DND-41 (cell line): ENCODE measurements at regions not wholly inside any gene's neighbourhood (a gene's known extent, or its start where the extent isn't known, plus 50 kb on each side); places are given as distances from the start of the nearest gene placed in this dataset.

ENCODE experiments used
- ATAC-seq: fragments of 200-7000 bp; cut with Tn5 transposase; 3 replicates; pipeline ENCODE4 v1.9.1; 2021; ENCODE audit warnings: low read depth; ENCODE audit not compliant: insufficient read depth
- DNase-seq: peaks from one replicate; pipeline ENCODE4 v3.0.0-alpha.2; 2020
- H2AFZ ChIP-seq: 2 replicates; pipeline ENCODE4 v1.6.0; 2012; ENCODE audit warnings: low read depth, low read length
- H3K27ac ChIP-seq: 2 replicates; pipeline ENCODE4 v1.5.1; 2012; ENCODE audit warnings: low read length, inconsistent platforms
- H3K27me3 ChIP-seq: fragments of 200-600 bp; sonication (generic); 2 replicates; pipeline ENCODE4 v1.6.0; 2012; ENCODE audit warnings: low read length, mild to moderate bottlenecking, inconsistent platforms; ENCODE audit not compliant: insufficient read depth, poor library complexity
- H3K36me3 ChIP-seq: 2 replicates; pipeline ENCODE4 v1.5.1; 2012; ENCODE audit warnings: low read length, inconsistent platforms; ENCODE audit not compliant: insufficient read depth
- H3K4me1 ChIP-seq: 2 replicates; pipeline ENCODE4 v1.5.1; 2012; ENCODE audit warnings: mild to moderate bottlenecking, low read length; ENCODE audit not compliant: insufficient read depth
- H3K4me2 ChIP-seq: 2 replicates; pipeline ENCODE4 v1.6.0; 2012; ENCODE audit warnings: mild to moderate bottlenecking, moderate library complexity, low read length, inconsistent platforms; ENCODE audit not compliant: insufficient read depth
- H3K4me3 ChIP-seq, 2 experiments: fragments of 200-600 bp in 1 of 2; shearing (Covaris generic) in 1 of 2; 2 replicates each; pipeline ENCODE4 v1.5.1; 2012 to 2016; ENCODE audit warnings: inconsistent platforms in 2 of 2, low read length in 2 of 2, mild to moderate bottlenecking in 2 of 2, low read depth in 1 of 2, moderate library complexity in 1 of 2
- H3K79me2 ChIP-seq: 2 replicates; pipeline ENCODE4 v1.6.0; 2012; ENCODE audit warnings: low read length, inconsistent platforms; ENCODE audit not compliant: insufficient read depth
- H3K9ac ChIP-seq: 2 replicates; pipeline ENCODE4 v1.6.0; 2012; ENCODE audit warnings: low read depth, mild to moderate bottlenecking, inconsistent platforms, low read length, moderate library complexity
- H3K9me3 ChIP-seq: 2 replicates; pipeline ENCODE4 v1.5.1; 2012; ENCODE audit warnings: low read length, moderate library complexity, mild to moderate bottlenecking, inconsistent platforms; ENCODE audit not compliant: insufficient read depth, severe bottlenecking
- H4K20me1 ChIP-seq: 2 replicates; pipeline ENCODE4 v1.6.0; 2012; ENCODE audit warnings: low read length; ENCODE audit not compliant: insufficient read depth
- EZH2 ChIP-seq: IDR thresholded peaks from 3 replicates; pipeline ENCODE4 v1.6.1; 2012; ENCODE audit warnings: borderline replicate concordance, low read depth, mild to moderate bottlenecking, moderate library complexity, low read length, inconsistent platforms; ENCODE audit not compliant: severe bottlenecking
- TF ChIP-seq, protein P1 (sequence below): IDR thresholded peaks from 2 replicates; pipeline ENCODE4 v1.5.1; 2012; ENCODE audit warnings: borderline replicate concordance, low read length, moderate library complexity, mild to moderate bottlenecking; ENCODE audit not compliant: poor library complexity, severe bottlenecking; ENCODE audit errors: extremely low read depth

DNA sequence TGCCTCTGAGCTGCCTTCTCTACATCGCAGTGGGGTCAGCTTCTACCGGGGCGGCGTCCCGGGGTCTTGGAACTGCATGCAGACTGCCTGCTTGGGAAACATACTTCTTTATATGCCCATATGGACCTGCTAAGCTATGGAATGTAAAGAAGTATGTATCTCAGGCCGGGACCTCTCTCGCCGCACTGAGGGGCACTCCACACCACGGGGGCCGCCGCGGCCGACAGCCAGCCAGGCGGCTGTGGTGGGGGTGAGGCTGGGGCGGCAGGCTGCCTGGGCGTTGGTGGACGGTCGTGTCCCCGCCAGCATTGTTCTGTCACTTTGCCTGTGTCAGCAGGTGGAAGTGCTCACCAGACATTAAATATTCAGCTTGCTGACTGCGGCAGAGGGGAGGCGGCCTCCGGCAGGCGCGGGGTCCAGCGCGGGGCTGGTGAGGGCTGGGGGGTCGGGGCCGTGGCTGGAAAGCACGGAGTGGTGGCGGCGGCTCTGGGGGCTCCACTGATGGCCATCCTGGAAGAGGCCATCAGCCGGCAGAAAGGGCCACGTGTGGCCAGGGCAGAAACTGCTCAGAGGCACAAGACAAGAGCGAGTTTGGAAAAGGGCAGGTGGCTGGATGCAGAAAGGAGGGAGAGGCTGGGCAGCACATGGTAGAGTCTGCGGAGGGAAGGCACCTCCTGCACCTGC is 78.6 kb upstream of the GATA5 start:
- H3K4me3 ChIP-seq, result no peak overlapping the region
- no peak overlapping the region for H2AFZ ChIP-seq
- H3K4me1 ChIP-seq, result no peaks in the 10 kb centered on the region
- TF ChIP-seq, protein P1, sequence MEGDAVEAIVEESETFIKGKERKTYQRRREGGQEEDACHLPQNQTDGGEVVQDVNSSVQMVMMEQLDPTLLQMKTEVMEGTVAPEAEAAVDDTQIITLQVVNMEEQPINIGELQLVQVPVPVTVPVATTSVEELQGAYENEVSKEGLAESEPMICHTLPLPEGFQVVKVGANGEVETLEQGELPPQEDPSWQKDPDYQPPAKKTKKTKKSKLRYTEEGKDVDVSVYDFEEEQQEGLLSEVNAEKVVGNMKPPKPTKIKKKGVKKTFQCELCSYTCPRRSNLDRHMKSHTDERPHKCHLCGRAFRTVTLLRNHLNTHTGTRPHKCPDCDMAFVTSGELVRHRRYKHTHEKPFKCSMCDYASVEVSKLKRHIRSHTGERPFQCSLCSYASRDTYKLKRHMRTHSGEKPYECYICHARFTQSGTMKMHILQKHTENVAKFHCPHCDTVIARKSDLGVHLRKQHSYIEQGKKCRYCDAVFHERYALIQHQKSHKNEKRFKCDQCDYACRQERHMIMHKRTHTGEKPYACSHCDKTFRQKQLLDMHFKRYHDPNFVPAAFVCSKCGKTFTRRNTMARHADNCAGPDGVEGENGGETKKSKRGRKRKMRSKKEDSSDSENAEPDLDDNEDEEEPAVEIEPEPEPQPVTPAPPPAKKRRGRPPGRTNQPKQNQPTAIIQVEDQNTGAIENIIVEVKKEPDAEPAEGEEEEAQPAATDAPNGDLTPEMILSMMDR, result no peak
- no peak for TF ChIP-seq EZH2
- H3K27me3 ChIP-seq, result no peaks in the 10 kb centered on the region
- H4K20me1 ChIP-seq, result peaks cover 11% of the 10 kb centered on the region; the same call in 1 of the 2 replicates
- no peak overlapping the region for H3K4me2 ChIP-seq
- no peaks in the 10 kb centered on the region for H3K9me3 ChIP-seq
- no peak overlapping the region for H3K9ac ChIP-seq
- H3K27ac ChIP-seq, result no peak overlapping the region
- DNase-seq (no peak), ATAC-seq (no peak; the same call in 2 of the 3 replicates)
- no peaks in the 10 kb centered on the region for H3K79me2 ChIP-seq
- no peaks in the 10 kb centered on the region for H3K36me3 ChIP-seq

DNA sequence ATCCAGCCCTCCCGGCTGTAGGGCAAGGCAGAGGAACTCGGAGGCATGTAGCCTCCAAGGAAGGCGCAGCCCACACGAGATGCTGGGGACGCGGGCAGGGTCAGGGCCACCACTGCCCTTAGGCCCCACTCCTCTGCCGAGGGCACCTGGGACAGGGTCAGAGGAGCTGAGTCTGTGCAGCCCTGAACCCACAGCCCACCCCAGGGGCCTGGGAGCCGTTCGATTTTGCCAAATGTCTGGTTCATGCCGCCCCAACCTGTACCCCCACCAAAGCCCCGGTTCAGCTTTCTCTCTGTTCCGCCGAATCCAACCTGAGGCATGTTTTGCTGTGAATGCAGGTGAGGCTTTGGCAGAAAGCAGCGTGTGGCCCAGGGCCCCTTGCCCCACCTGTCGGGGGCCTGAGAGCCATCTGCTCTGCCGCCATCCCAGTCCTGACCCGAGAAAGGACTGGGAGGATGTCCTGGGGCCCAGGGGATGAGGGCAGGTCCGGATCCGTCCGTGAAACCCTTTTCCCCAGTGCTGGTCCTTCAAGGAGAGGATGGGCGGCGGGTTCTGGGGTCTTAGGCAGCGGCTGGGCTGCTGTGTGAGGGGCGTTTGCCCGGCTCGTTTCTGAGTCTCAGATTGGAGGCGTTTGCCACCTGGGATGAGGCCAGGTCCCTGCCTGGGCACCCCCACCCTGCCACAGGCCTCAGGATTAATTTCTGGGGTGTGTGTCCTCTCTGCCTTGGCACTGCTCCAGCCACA is 79.3 kb upstream of the GATA5 start:
- H3K4me3 ChIP-seq, result no peak overlapping the region
- H3K4me2 ChIP-seq, result no peak overlapping the region
- no peaks in the 10 kb centered on the region for H3K9me3 ChIP-seq
- peaks cover 7% of the 10 kb centered on the region; the same call in 1 of the 2 replicates for H4K20me1 ChIP-seq
- no peak for TF ChIP-seq EZH2
- TF ChIP-seq, protein P1, result no peak
- no peaks in the 10 kb centered on the region for H3K36me3 ChIP-seq
- no peaks in the 10 kb centered on the region for H3K27me3 ChIP-seq
- no peak overlapping the region for H2AFZ ChIP-seq
- no peaks in the 10 kb centered on the region for H3K79me2 ChIP-seq
- no peak for DNase-seq
- ATAC-seq, result no peak
- no peaks in the 10 kb centered on the region for H3K4me1 ChIP-seq
- no peak overlapping the region for H3K27ac ChIP-seq
- no peak overlapping the region for H3K9ac ChIP-seq

DNA sequence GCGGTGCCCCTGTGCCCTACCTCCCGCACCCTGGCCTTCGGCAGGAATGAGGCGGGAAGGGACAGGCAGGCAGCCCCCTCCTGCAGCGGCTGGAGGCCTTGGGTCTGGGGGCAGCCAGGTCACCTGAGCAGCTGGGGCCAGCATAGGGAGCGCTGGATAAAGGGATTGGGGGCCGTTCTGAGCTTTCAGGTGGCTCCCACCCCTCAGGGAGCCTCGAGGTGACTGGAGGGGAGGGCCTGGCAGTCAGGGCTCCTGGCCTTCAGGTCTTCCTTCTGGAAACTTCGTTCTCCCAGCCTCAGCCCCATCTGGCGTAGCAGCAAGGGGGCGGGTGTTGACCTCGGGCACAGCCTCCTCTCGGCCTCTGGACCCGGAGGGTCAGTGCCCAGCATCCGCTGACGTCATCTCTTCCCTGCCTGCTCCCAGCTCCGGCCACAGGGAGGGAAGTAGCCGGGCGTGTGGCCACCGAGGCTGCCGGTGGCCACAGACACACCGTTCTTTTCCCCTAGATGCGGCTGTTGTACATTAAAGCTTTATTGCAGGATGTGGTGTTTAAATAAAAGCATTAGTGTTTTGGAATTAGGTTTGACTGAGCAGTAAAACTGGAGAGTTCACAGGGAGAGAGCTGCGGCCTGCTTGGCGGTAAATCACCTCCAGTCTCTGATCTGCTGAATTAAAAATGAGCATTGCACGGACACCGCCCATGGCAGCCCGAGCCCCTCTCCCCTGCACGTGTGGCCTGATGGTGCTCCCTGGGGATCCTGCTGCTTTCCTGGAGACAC is 80.0 kb upstream of the GATA5 start:
- peaks cover 7% of the 10 kb centered on the region; the same call in 1 of the 2 replicates for H4K20me1 ChIP-seq
- H3K9me3 ChIP-seq, result no peaks in the 10 kb centered on the region
- no peak overlapping the region for H3K4me2 ChIP-seq
- no peaks in the 10 kb centered on the region for H3K4me1 ChIP-seq
- H3K27ac ChIP-seq, result no peak overlapping the region
- H3K36me3 ChIP-seq, result no peaks in the 10 kb centered on the region
- H3K9ac ChIP-seq, result no peak overlapping the region
- no peaks in the 10 kb centered on the region for H3K79me2 ChIP-seq
- no peak overlapping the region for H2AFZ ChIP-seq
- no peak for TF ChIP-seq EZH2
- TF ChIP-seq, protein P1, result no peak
- H3K27me3 ChIP-seq, result no peaks in the 10 kb centered on the region
- no peak overlapping the region for H3K4me3 ChIP-seq
- ATAC-seq, result no peak
- no peak for DNase-seq
